ENCODE measurements at regions not wholly inside any gene's neighbourhood (a gene's known extent, or its start where the extent isn't known, plus 50 kb on each side); places are given as distances from the start of the nearest gene placed in this dataset.

- TF ChIP-seq EED (CRISPR knock-in tag; IDR thresholded peaks at IDR 0.05) (no peak), ZNF318 (CRISPR knock-in tag; IDR thresholded peaks at IDR 0.05) (no peak), SIN3A (IDR thresholded peaks at IDR 0.05; ENCODE audit: borderline replicate concordance, low read depth, low read length) (no peak), POLR2A (IDR thresholded peaks at IDR 0.05; ENCODE audit: insufficient read depth in 1 of 2, low read depth in 2 of 2, low read length in 2 of 2) (no peak), FOXK2 (IDR thresholded peaks at IDR 0.05) (no peak), MAFK (conservative IDR thresholded peaks at IDR 0.05 in 1 of 2, IDR thresholded peaks at IDR 0.05 in 1 of 2; ENCODE audit: low read length in 2 of 2) (no peak), SMARCC2 (IDR thresholded peaks at IDR 0.05) (no peak), MAX (IDR thresholded peaks at IDR 0.05) (no peak), EZH2 (conservative IDR thresholded peaks at IDR 0.05; ENCODE audit: low read depth, low read length) (no peak), CTCF (CRISPR knock-in tag; IDR thresholded peaks at IDR 0.05) (no peak), GTF2F1 (IDR thresholded peaks at IDR 0.05; ENCODE audit: low read length) (no peak), PBX2 (CRISPR knock-in tag; IDR thresholded peaks at IDR 0.05) (no peak)
These were observed 59.7 kb upstream of the RBFOX2 start for GRCh38 chr22:36088292-36088691.

Measured in HepG2 (cell line).